SK-N-SH (cell line): ENCODE measurements at regions not wholly inside any gene's neighbourhood (a gene's known extent, or its start where the extent isn't known, plus 50 kb on each side); places are given as distances from the start of the nearest gene placed in this dataset.

ENCODE experiments used
- EP300 ChIP-seq, 2 experiments: IDR thresholded peaks; 2 replicates each; pipeline versions ENCODE4 v1.4.0 to v1.6.1; 2012; ENCODE audit warnings: borderline replicate concordance in 1 of 2, low read depth in 1 of 2, low read length in 1 of 2
- EZH2phosphoT487 ChIP-seq: fragments of 200-600 bp; sonication (generic); IDR thresholded peaks from 2 replicates; pipeline ENCODE4 v1.6.1; 2017; ENCODE audit warnings: low read depth, mixed run types, mild to moderate bottlenecking, antibody characterized with exemption, moderate library complexity, borderline replicate concordance
- GATA2 ChIP-seq: sonication (generic); formaldehyde crosslinking; IDR thresholded peaks from 2 replicates; pipeline ENCODE4 v1.5.0; 2020; ENCODE audit warnings: mild to moderate bottlenecking, missing genetic modification reagents
- POLR2AphosphoS5 ChIP-seq: IDR thresholded peaks from 2 replicates; pipeline ENCODE4 v1.6.1; 2012; ENCODE audit warnings: low read depth, low read length
- RCOR1 ChIP-seq: fragments of 150-350 bp; IDR thresholded peaks from 2 replicates; pipeline ENCODE4 v1.6.1; 2017; ENCODE audit warnings: antibody characterized with exemption, low read length
- YY1 ChIP-seq: IDR thresholded peaks from 2 replicates; pipeline ENCODE4 v1.4.0; 2012; ENCODE audit warnings: low read depth, mild to moderate bottlenecking
- TF ChIP-seq, protein P1 (sequence below): fragments of 200-600 bp; sonication (generic); IDR thresholded peaks from 2 replicates; pipeline ENCODE4 v1.6.1; 2017; ENCODE audit warnings: antibody characterized with exemption, mild to moderate bottlenecking, moderate library complexity
- TF ChIP-seq, protein P2 (sequence below): IDR thresholded peaks from 2 replicates; pipeline ENCODE4 v1.4.0; 2012; ENCODE audit warnings: low read depth
- TF ChIP-seq, protein P3 (sequence below): IDR thresholded peaks from 2 replicates; pipeline ENCODE4 v1.6.1; 2012; ENCODE audit warnings: mild to moderate bottlenecking, low read depth, low read length, moderate library complexity

DNA sequence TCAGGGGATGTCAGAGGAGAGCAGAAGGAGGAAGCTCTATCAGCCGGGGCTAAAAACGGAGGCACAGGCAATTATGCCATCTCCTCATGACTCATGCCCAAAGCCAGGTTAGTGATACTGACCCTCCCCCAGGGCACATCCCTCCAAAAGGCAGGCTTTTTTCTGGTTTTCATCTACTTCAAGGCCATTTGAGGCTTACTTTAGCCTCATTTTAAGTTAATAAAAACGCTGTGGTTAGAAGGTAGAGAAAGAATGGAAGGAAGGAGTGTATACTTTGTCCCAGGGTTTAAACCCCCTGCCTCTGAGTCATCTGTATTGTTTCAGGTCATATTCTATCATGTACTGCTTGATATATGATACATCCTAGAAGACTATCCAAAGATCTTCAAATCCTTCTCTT is 89.7 kb upstream of the NDP start:
- TF ChIP-seq RCOR1 (no peak), GATA2 (CRISPR knock-in tag) (no peak), POLR2AphosphoS5 (no peak), EZH2phosphoT487 (no peak), EP300 (IDR thresholded peaks at IDR 0.05; ENCODE audit: borderline replicate concordance in 1 of 2, low read depth in 1 of 2, low read length in 1 of 2) (no peak), YY1 (no peak)
- TF ChIP-seq, protein P1, sequence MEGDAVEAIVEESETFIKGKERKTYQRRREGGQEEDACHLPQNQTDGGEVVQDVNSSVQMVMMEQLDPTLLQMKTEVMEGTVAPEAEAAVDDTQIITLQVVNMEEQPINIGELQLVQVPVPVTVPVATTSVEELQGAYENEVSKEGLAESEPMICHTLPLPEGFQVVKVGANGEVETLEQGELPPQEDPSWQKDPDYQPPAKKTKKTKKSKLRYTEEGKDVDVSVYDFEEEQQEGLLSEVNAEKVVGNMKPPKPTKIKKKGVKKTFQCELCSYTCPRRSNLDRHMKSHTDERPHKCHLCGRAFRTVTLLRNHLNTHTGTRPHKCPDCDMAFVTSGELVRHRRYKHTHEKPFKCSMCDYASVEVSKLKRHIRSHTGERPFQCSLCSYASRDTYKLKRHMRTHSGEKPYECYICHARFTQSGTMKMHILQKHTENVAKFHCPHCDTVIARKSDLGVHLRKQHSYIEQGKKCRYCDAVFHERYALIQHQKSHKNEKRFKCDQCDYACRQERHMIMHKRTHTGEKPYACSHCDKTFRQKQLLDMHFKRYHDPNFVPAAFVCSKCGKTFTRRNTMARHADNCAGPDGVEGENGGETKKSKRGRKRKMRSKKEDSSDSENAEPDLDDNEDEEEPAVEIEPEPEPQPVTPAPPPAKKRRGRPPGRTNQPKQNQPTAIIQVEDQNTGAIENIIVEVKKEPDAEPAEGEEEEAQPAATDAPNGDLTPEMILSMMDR, result no peak
- TF ChIP-seq, protein P2, sequence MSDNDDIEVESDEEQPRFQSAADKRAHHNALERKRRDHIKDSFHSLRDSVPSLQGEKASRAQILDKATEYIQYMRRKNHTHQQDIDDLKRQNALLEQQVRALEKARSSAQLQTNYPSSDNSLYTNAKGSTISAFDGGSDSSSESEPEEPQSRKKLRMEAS, result no peak
- TF ChIP-seq, protein P3, sequence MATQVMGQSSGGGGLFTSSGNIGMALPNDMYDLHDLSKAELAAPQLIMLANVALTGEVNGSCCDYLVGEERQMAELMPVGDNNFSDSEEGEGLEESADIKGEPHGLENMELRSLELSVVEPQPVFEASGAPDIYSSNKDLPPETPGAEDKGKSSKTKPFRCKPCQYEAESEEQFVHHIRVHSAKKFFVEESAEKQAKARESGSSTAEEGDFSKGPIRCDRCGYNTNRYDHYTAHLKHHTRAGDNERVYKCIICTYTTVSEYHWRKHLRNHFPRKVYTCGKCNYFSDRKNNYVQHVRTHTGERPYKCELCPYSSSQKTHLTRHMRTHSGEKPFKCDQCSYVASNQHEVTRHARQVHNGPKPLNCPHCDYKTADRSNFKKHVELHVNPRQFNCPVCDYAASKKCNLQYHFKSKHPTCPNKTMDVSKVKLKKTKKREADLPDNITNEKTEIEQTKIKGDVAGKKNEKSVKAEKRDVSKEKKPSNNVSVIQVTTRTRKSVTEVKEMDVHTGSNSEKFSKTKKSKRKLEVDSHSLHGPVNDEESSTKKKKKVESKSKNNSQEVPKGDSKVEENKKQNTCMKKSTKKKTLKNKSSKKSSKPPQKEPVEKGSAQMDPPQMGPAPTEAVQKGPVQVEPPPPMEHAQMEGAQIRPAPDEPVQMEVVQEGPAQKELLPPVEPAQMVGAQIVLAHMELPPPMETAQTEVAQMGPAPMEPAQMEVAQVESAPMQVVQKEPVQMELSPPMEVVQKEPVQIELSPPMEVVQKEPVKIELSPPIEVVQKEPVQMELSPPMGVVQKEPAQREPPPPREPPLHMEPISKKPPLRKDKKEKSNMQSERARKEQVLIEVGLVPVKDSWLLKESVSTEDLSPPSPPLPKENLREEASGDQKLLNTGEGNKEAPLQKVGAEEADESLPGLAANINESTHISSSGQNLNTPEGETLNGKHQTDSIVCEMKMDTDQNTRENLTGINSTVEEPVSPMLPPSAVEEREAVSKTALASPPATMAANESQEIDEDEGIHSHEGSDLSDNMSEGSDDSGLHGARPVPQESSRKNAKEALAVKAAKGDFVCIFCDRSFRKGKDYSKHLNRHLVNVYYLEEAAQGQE, result no peak
